ENCODE measurements at regions not wholly inside any gene's neighbourhood (a gene's known extent, or its start where the extent isn't known, plus 50 kb on each side); places are given as distances from the start of the nearest gene placed in this dataset.

DNA sequence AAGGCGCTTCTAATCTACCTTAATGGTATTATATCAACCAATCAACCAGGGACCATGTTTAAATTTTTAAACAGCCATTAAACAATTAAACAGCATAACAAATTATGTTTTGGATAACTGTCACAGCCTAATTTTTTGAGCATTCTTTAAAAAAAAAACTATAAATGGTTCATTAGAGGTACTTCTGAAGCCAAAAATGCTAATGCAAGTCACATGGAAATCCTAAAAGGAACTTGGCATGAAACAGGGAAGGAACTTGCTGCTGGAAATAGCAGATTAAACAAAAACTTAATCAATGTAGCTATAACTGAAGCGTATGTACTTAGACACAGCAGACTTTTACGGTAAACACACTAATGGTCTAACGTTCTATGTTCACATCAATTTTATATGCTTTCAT, 190.2 kb upstream of the BTG1 start:
- ATAC-seq: no peak
- no peaks in the 10 kb centered on the region for H3K36me3 ChIP-seq (ENCODE audit: low read depth)
- no peaks in the 10 kb centered on the region for H3K9me3 ChIP-seq
- no peak overlapping the region for H3K4me3 ChIP-seq
- TF ChIP-seq, protein P1, sequence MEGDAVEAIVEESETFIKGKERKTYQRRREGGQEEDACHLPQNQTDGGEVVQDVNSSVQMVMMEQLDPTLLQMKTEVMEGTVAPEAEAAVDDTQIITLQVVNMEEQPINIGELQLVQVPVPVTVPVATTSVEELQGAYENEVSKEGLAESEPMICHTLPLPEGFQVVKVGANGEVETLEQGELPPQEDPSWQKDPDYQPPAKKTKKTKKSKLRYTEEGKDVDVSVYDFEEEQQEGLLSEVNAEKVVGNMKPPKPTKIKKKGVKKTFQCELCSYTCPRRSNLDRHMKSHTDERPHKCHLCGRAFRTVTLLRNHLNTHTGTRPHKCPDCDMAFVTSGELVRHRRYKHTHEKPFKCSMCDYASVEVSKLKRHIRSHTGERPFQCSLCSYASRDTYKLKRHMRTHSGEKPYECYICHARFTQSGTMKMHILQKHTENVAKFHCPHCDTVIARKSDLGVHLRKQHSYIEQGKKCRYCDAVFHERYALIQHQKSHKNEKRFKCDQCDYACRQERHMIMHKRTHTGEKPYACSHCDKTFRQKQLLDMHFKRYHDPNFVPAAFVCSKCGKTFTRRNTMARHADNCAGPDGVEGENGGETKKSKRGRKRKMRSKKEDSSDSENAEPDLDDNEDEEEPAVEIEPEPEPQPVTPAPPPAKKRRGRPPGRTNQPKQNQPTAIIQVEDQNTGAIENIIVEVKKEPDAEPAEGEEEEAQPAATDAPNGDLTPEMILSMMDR (IDR thresholded peaks at IDR 0.05): no peak
- peaks cover 12% of the 10 kb centered on the region for H3K4me1 ChIP-seq (ENCODE audit: low read depth)
- DNase-seq: no peak
- intact Hi-C loops (cut with DNase I, micrococcal nuclease): no loop called here

DNA sequence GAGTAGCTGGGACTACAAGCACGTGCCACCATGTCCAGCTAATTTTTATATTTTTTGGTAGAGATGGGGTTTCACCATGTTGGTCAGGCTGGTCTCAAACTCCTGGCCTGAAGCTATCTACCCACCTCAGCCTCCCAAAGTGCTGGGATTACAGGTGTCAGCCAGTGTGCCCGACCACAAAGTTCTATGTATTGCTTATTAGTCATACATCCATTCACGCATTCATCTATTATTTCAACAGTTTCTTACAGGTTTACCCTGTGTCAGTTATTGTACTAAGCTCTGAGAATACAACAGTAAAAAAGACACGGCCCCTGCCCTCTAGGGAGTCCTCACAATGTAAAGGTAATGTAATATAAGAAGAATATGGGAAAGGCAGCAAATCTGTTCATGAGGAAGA, 188.9 kb upstream of the BTG1 start:
- ATAC-seq (no peak), DNase-seq (no peak)
- peaks cover 12% of the 10 kb centered on the region for H3K4me1 ChIP-seq (ENCODE audit: low read depth)
- no peaks in the 10 kb centered on the region for H3K36me3 ChIP-seq (ENCODE audit: low read depth)
- intact Hi-C loops (cut with DNase I, micrococcal nuclease): no loop called here
- no peaks in the 10 kb centered on the region for H3K9me3 ChIP-seq
- TF ChIP-seq, protein P1 (IDR thresholded peaks at IDR 0.05): no peak
- H3K4me3 ChIP-seq: no peak overlapping the region

DNA sequence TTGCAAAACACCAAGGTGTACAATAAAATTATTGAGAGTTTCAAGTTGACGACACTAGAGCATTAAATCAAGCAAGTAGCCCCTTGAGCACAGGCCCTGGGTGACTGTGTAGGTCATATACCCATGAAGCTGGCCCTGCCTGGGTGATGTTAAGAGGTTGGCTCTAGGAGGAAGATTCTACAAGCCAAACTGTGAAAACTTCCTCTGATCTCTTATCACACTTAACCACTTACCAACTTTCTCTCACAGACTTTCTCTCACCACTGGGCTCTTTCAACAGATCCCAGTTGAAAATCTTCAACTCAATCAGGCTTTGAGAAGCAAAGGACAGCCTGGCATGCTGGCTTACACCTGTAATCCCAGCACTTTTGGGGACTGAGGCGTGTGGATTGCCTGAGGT, 186.9 kb upstream of the BTG1 start:
- ATAC-seq: no peak
- Histone ChIP-seq H3K36me3 (ENCODE audit: low read depth) (no peaks in the 10 kb centered on the region), H3K4me3 (no peak overlapping the region), H3K4me1 (ENCODE audit: low read depth) (peaks cover 12% of the 10 kb centered on the region), H3K9me3 (no peaks in the 10 kb centered on the region)
- TF ChIP-seq, protein P1 (IDR thresholded peaks at IDR 0.05): no peak
- intact Hi-C loops (cut with DNase I, micrococcal nuclease): no loop called here
- no peak for DNase-seq

DNA sequence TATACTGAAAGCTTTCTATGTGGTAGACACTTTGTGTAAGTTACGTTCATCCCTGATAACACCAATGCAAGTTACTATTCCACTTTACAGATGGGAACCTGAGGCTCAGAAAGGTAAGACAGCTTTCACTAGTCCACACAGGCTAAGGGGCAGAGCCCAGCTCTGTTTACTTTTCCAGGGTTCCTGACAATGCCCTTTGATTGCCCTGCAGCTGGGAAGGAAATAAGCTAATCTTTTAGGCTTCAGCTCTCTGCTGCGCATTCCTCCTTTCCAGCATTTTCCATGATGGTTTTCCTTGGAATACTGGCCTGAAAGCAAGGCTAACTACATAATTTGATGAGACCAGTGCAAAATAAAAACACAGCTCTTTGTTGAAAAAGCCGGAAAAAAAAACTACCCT, 185.7 kb upstream of the BTG1 start:
- peak in 1 of 3 donors; percentile 20 for DNase-seq
- Histone ChIP-seq H3K36me3 (ENCODE audit: low read depth) (no peaks in the 10 kb centered on the region), H3K4me3 (no peak overlapping the region), H3K4me1 (ENCODE audit: low read depth) (peaks cover 9% of the 10 kb centered on the region), H3K9me3 (no peaks in the 10 kb centered on the region)
- ATAC-seq: peak; percentile 82
- TF ChIP-seq, protein P1 (IDR thresholded peaks at IDR 0.05): no peak
- intact Hi-C loops (cut with DNase I, micrococcal nuclease): no loop called here

DNA sequence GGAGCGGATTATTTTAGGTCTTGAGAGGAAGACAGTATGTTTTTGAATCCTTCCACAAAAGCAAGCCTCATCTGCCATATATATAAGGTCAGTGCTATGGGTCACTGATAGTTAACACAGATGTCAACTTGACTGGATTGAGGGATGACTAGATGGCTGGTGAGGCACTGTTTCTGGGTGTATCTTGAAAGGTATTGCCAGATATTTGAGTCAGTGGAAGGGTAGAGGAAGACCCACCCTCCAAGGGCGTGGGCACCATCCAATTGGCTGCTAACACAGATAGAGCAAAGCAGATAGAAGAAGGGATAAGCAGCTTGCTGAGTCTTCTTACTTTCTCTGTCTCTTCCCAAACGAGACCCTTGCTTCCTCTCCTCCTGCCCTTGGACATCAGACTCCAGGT, 185.0 kb upstream of the BTG1 start:
- Histone ChIP-seq H3K36me3 (ENCODE audit: low read depth) (no peaks in the 10 kb centered on the region), H3K4me1 (ENCODE audit: low read depth) (peaks cover 2% of the 10 kb centered on the region), H3K9me3 (no peaks in the 10 kb centered on the region), H3K4me3 (no peak overlapping the region)
- TF ChIP-seq, protein P1 (IDR thresholded peaks at IDR 0.05): no peak
- ATAC-seq (no peak), DNase-seq (no peak)
- intact Hi-C loops (cut with DNase I, micrococcal nuclease): no loop called here

DNA sequence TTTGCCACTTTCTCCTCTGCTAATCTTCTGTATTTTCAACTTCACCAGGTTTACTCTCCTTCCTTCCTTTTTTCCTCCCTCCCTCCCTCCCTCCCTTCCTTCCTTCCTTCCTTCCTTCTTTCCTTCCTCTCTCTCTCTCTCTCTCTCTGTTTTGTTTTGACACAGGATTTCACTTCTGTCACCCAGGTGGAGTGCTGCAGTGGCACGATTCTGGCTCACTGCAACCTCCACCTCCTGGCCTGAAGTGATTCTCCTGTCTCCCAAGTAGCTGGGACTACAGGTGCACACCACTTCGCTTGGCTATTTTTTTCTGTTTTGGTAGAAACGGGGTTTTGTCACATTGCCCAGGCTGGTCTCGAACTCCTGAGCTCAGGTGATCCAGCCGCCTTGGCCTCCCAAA, 181.2 kb upstream of the BTG1 start:
- ATAC-seq (no peak), DNase-seq (no peak)
- Histone ChIP-seq H3K36me3 (ENCODE audit: low read depth) (no peaks in the 10 kb centered on the region), H3K9me3 (no peaks in the 10 kb centered on the region), H3K4me3 (no peak overlapping the region), H3K4me1 (ENCODE audit: low read depth) (peaks cover 2% of the 10 kb centered on the region)
- intact Hi-C loops (cut with DNase I, micrococcal nuclease): no loop called here
- TF ChIP-seq, protein P1 (IDR thresholded peaks at IDR 0.05): no peak

All from mucosa of descending colon (tissue), 3 donors.